Fibroblast of peridontal ligament (primary cell): ENCODE measurements at regions not wholly inside any gene's neighbourhood (a gene's known extent, or its start where the extent isn't known, plus 50 kb on each side); places are given as distances from the start of the nearest gene placed in this dataset.
A peak's percentile ranks its signal among the peaks of the same experiment; 100 is the strongest.

Experiments
- DNase-seq: peaks from one replicate; pipeline ENCODE4 v3.0.0-alpha.2; 2010; ENCODE audit errors: extremely low read depth

- no peak for DNase-seq
Observed at GRCh38 chr10:14394179-14394578, 63.5 kb upstream of the FRMD4A start.

GRCh38 chr10:14391342-14391741, 60.6 kb upstream of the FRMD4A start:
- DNase-seq = no peak

- no peak for DNase-seq
Observed at GRCh38 chr10:14389981-14390590, 59.4 kb upstream of the FRMD4A start.

- peak; percentile 91 for DNase-seq
Observed at GRCh38 chr10:14385596-14386593, 55.2 kb upstream of the FRMD4A start.

GRCh38 chr10:14384915-14385314, 54.2 kb upstream of the FRMD4A start:
- no peak for DNase-seq

GRCh38 chr10:14384116-14384730, 53.5 kb upstream of the FRMD4A start:
- DNase-seq = peak; percentile 88

GRCh38 chr10:14383266-14383665, 52.5 kb upstream of the FRMD4A start:
- DNase-seq = peak; percentile 65

- DNase-seq = no peak
Observed at GRCh38 chr10:14382531-14382930, 51.8 kb upstream of the FRMD4A start.

GRCh38 chr10:14382022-14382421, 51.3 kb upstream of the FRMD4A start:
- no peak for DNase-seq

GRCh38 chr10:14381475-14381874, 50.8 kb upstream of the FRMD4A start:
- no peak for DNase-seq

GRCh38 chr10:14380746-14381145, 50.0 kb upstream of the FRMD4A start:
- no peak for DNase-seq
